ENCODE measurements at regions not wholly inside any gene's neighbourhood (a gene's known extent, or its start where the extent isn't known, plus 50 kb on each side); places are given as distances from the start of the nearest gene placed in this dataset.
"Not testable (repeated sequence)": the region's sequence is repeated elsewhere in the genome, so short reads cannot be mapped to it uniquely, and the experiment has no call there.

GRCh38 chr2:41267929-41268659 lies 779.7 kb upstream of the PKDCC start:
- DNase-seq (ENCODE audit: low spot score) (no peak), FAIRE-seq (no peak)

GRCh38 chr2:41283079-41283775 lies 764.6 kb upstream of the PKDCC start:
- no peak for DNase-seq (ENCODE audit: low spot score)
- FAIRE-seq = no peak

- DNase-seq (ENCODE audit: low spot score) (no peak), FAIRE-seq (no peak)
Measured at GRCh38 chr2:41293491-41293890, 754.3 kb upstream of the PKDCC start.

GRCh38 chr2:41294331-41294730 lies 753.5 kb upstream of the PKDCC start:
- DNase-seq (ENCODE audit: low spot score) (no peak), FAIRE-seq (no peak)

- no peak for DNase-seq (ENCODE audit: low spot score)
- no peak for FAIRE-seq
Measured at GRCh38 chr2:41313082-41313481, 734.7 kb upstream of the PKDCC start.

- no peak for DNase-seq (ENCODE audit: low spot score)
- FAIRE-seq = no peak
Measured at GRCh38 chr2:41314511-41315070, 733.2 kb upstream of the PKDCC start.

GRCh38 chr2:41319437-41319836 lies 728.4 kb upstream of the PKDCC start:
- no peak for FAIRE-seq
- no peak for DNase-seq (ENCODE audit: low spot score)

- DNase-seq (ENCODE audit: low spot score) (no peak), FAIRE-seq (no peak)
Measured at GRCh38 chr2:41320491-41320890, 727.3 kb upstream of the PKDCC start.

- DNase-seq (ENCODE audit: low spot score) = no peak
- FAIRE-seq = no peak
Measured at GRCh38 chr2:41321351-41321750, 726.5 kb upstream of the PKDCC start.

GRCh38 chr2:41326851-41327250 lies 721.0 kb upstream of the PKDCC start:
- DNase-seq (ENCODE audit: low spot score) (no peak), FAIRE-seq (no peak)

GRCh38 chr2:41329040-41329439 lies 718.8 kb upstream of the PKDCC start:
- DNase-seq (ENCODE audit: low spot score) (no peak), FAIRE-seq (no peak)

GRCh38 chr2:41334159-41334558 lies 713.7 kb upstream of the PKDCC start:
- no peak for DNase-seq (ENCODE audit: low spot score)
- FAIRE-seq = no peak

- DNase-seq (ENCODE audit: low spot score); FAIRE-seq: not testable (repeated sequence)
Measured at GRCh38 chr2:41335573-41335972, 712.2 kb upstream of the PKDCC start.

- DNase-seq (ENCODE audit: low spot score) (no peak), FAIRE-seq (no peak)
Measured at GRCh38 chr2:41337956-41338355, 709.9 kb upstream of the PKDCC start.

GRCh38 chr2:41344529-41344928 lies 703.3 kb upstream of the PKDCC start:
- no peak for FAIRE-seq
- DNase-seq (ENCODE audit: low spot score) = no peak

- FAIRE-seq (no peak), DNase-seq (ENCODE audit: low spot score) (no peak)
Measured at GRCh38 chr2:41353060-41353459, 694.8 kb upstream of the PKDCC start.

- no peak for DNase-seq (ENCODE audit: low spot score)
- no peak for FAIRE-seq
Measured at GRCh38 chr2:41355794-41356193, 692.0 kb upstream of the PKDCC start.

- DNase-seq (ENCODE audit: low spot score) = no peak
- no peak for FAIRE-seq
Measured at GRCh38 chr2:41364842-41365241, 683.0 kb upstream of the PKDCC start.

- no peak for DNase-seq (ENCODE audit: low spot score)
- FAIRE-seq = no peak
Measured at GRCh38 chr2:41375901-41376300, 671.9 kb upstream of the PKDCC start.

GRCh38 chr2:41377837-41378236 lies 670.0 kb upstream of the PKDCC start:
- no peak for FAIRE-seq
- no peak for DNase-seq (ENCODE audit: low spot score)

GRCh38 chr2:41378420-41378819 lies 669.4 kb upstream of the PKDCC start:
- DNase-seq (ENCODE audit: low spot score) (no peak), FAIRE-seq (no peak)

- FAIRE-seq (no peak), DNase-seq (ENCODE audit: low spot score) (no peak)
Measured at GRCh38 chr2:41379496-41380221, 668.2 kb upstream of the PKDCC start.
